Effector CD8-positive, alpha-beta T cell (primary cell): ENCODE measurements at regions not wholly inside any gene's neighbourhood (a gene's known extent, or its start where the extent isn't known, plus 50 kb on each side); places are given as distances from the start of the nearest gene placed in this dataset.

Source experiments
- DNase-seq: peaks from one replicate; lab custom pipeline; 2025; lab: John Stamatoyannopoulos, UW

- no peak for DNase-seq
Observed at GRCh38 chr5:149441986-149442385, 62.9 kb upstream of the IL17B start.

- DNase-seq = no peak
Observed at GRCh38 chr5:149441194-149441753, 62.2 kb upstream of the IL17B start.

GRCh38 chr5:149439899-149440542 is 60.9 kb upstream of the IL17B start:
- DNase-seq = no peak

GRCh38 chr5:149438711-149439132 is 59.6 kb upstream of the IL17B start:
- no peak for DNase-seq

- DNase-seq = no peak
Observed at GRCh38 chr5:149438281-149438680, 59.2 kb upstream of the IL17B start.

- DNase-seq = no peak
Observed at GRCh38 chr5:149437391-149438040, 58.4 kb upstream of the IL17B start.

- DNase-seq = no peak
Observed at GRCh38 chr5:149435660-149436059, 56.6 kb upstream of the IL17B start.

- no peak for DNase-seq
Observed at GRCh38 chr5:149435015-149435376, 55.9 kb upstream of the IL17B start.

GRCh38 chr5:149434162-149435014 is 55.3 kb upstream of the IL17B start:
- peak; percentile 20 for DNase-seq

GRCh38 chr5:149433524-149434131 is 54.5 kb upstream of the IL17B start:
- no peak for DNase-seq

GRCh38 chr5:149432911-149433401 is 53.9 kb upstream of the IL17B start:
- DNase-seq = no peak

- DNase-seq = no peak
Observed at GRCh38 chr5:149432376-149432775, 53.3 kb upstream of the IL17B start.

GRCh38 chr5:149429839-149430721 is 51.0 kb upstream of the IL17B start:
- no peak for DNase-seq
